ENCODE measurements at regions not wholly inside any gene's neighbourhood (a gene's known extent, or its start where the extent isn't known, plus 50 kb on each side); places are given as distances from the start of the nearest gene placed in this dataset.

GRCh38 chr11:115929618-115930129 is 425.5 kb upstream of the CADM1 start:
- TF ChIP-seq CTCF (IDR thresholded peaks at IDR 0.05), result no peak
- TF ChIP-seq POLR2A (IDR thresholded peaks at IDR 0.05), result no peak

Measured in suprapubic skin (tissue), 3 donors.